Fibroblast of upper back skin (primary cell): ENCODE measurements at regions not wholly inside any gene's neighbourhood (a gene's known extent, or its start where the extent isn't known, plus 50 kb on each side); places are given as distances from the start of the nearest gene placed in this dataset.

ENCODE experiments used
- DNase-seq: peaks from one replicate; pipeline ENCODE4 v3.0.0-alpha.2; 2013

GRCh38 chr3:72421786-72422185 lies 426.5 kb downstream of the SHQ1 start:
- DNase-seq, result no peak

GRCh38 chr3:72421126-72421525 lies 427.1 kb downstream of the SHQ1 start:
- DNase-seq, result no peak

- no peak for DNase-seq
Measured at GRCh38 chr3:72418856-72419255, 429.4 kb downstream of the SHQ1 start.

GRCh38 chr3:72418244-72418643 lies 430.0 kb downstream of the SHQ1 start:
- no peak for DNase-seq

GRCh38 chr3:72414481-72415016 lies 433.7 kb downstream of the SHQ1 start:
- no peak for DNase-seq

- DNase-seq, result peak; percentile 20
Measured at GRCh38 chr3:72413228-72413627, 435.0 kb downstream of the SHQ1 start.

- DNase-seq, result no peak
Measured at GRCh38 chr3:72412340-72412956, 435.8 kb downstream of the SHQ1 start.

GRCh38 chr3:72411843-72412242 lies 436.4 kb downstream of the SHQ1 start:
- DNase-seq, result no peak

GRCh38 chr3:72411126-72411525 lies 437.1 kb downstream of the SHQ1 start:
- no peak for DNase-seq

GRCh38 chr3:72408983-72409779 lies 439.1 kb downstream of the SHQ1 start:
- no peak for DNase-seq

GRCh38 chr3:72407766-72408165 lies 440.5 kb downstream of the SHQ1 start:
- no peak for DNase-seq

- DNase-seq, result no peak
Measured at GRCh38 chr3:72405943-72406566, 442.2 kb downstream of the SHQ1 start.

- no peak for DNase-seq
Measured at GRCh38 chr3:72401005-72401545, 447.2 kb downstream of the SHQ1 start.

- DNase-seq, result no peak
Measured at GRCh38 chr3:72398781-72399180, 449.5 kb downstream of the SHQ1 start.

GRCh38 chr3:72397586-72397985 lies 450.7 kb downstream of the SHQ1 start:
- DNase-seq, result no peak

GRCh38 chr3:72396899-72397298 lies 451.3 kb downstream of the SHQ1 start:
- no peak for DNase-seq

GRCh38 chr3:72395776-72396311 lies 452.4 kb downstream of the SHQ1 start:
- peak; percentile 29 for DNase-seq

- DNase-seq, result no peak
Measured at GRCh38 chr3:72393455-72393854, 454.8 kb downstream of the SHQ1 start.

GRCh38 chr3:72391659-72392058 lies 456.6 kb downstream of the SHQ1 start:
- DNase-seq, result no peak

- peak; percentile 84 for DNase-seq
Measured at GRCh38 chr3:72390841-72391240, 457.4 kb downstream of the SHQ1 start.

- DNase-seq, result no peak
Measured at GRCh38 chr3:72388644-72389043, 459.6 kb downstream of the SHQ1 start.

GRCh38 chr3:72388117-72388516 lies 460.1 kb downstream of the SHQ1 start:
- DNase-seq, result no peak

- DNase-seq, result no peak
Measured at GRCh38 chr3:72386327-72387000, 461.8 kb downstream of the SHQ1 start.
